Activated CD4-positive, alpha-beta memory T cell treated with anti-CD3 and anti-CD28 coated beads, Interleukin-2, amount 10 ng/mL, durations not matched to agents 7 days and 5 days (primary cell): ENCODE measurements at regions not wholly inside any gene's neighbourhood (a gene's known extent, or its start where the extent isn't known, plus 50 kb on each side); places are given as distances from the start of the nearest gene placed in this dataset.
"Not testable (repeated sequence)": the region's sequence is repeated elsewhere in the genome, so short reads cannot be mapped to it uniquely, and the experiment has no call there.

Source experiments
- CTCF ChIA-PET: fragments of 350-600 bp; sonication (Branson Sonifier 250); formaldehyde crosslinking; loops from one replicate; lab custom pipeline; 2021; ENCODE audit warnings: antibody characterized with exemption, inconsistent platforms; lab: Charles Lee
- POLR2A ChIA-PET: fragments of 350-600 bp; sonication (Branson Sonifier 250); formaldehyde crosslinking; loops from one replicate; lab custom pipeline; 2021; ENCODE audit warnings: antibody characterized with exemption; lab: Charles Lee
- DNase-seq: peaks from one replicate; pipeline ENCODE4 v3.0.0-alpha.2; 2020
- H3K27ac Mint-ChIP-seq: one replicate; pipeline ENCODE4 v1.8.0; 2021; ENCODE audit warnings: mild to moderate bottlenecking, mixed read lengths
- H3K27me3 Mint-ChIP-seq: one replicate; pipeline ENCODE4 v1.8.0; 2021; ENCODE audit warnings: mixed read lengths
- H3K36me3 Mint-ChIP-seq: one replicate; pipeline ENCODE4 v1.8.0; 2021; ENCODE audit warnings: low read depth, mixed read lengths
- H3K4me1 Mint-ChIP-seq: one replicate; pipeline ENCODE4 v1.8.0; 2021; ENCODE audit warnings: mixed read lengths
- H3K4me3 Mint-ChIP-seq: one replicate; pipeline ENCODE4 v1.8.0; 2021; ENCODE audit warnings: mild to moderate bottlenecking, mixed read lengths
- H3K9me3 Mint-ChIP-seq: one replicate; pipeline ENCODE4 v1.8.0; 2021; ENCODE audit warnings: mixed read lengths

DNA sequence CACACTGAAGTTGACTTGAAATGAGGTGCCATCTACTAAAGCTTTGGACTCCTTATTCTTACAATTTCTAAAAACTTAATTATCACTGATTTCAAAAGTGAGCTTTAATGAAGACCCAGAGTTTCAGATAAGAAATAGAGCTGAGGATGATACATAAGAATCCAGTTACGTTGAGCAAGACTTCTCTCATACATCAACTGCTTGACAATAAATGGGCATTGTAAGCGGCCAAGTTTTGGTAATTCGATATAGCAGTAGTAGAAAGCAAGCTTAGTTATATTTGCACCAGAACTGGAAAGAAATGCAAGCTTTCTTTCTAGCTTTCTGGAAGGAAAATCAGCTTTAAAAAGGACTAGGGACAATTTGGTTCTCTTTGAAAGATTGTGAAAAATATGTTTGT is 1359.6 kb downstream of the FSCB start:
- no peak for DNase-seq
- ChIA-PET CTCF (no interaction called here), POLR2A (no interaction called here)
- Mint-ChIP-seq H3K9me3 (peaks cover 3% of the 10 kb centered on the region), H3K27me3 (no peaks in the 10 kb centered on the region), H3K4me1 (no peaks in the 10 kb centered on the region), H3K4me3 (no peak overlapping the region), H3K27ac (no peak overlapping the region), H3K36me3 (no peaks in the 10 kb centered on the region)

- Mint-ChIP-seq H3K9me3 (no peaks in the 10 kb centered on the region), H3K4me1 (no peaks in the 10 kb centered on the region), H3K36me3 (no peaks in the 10 kb centered on the region), H3K27ac (no peak overlapping the region), H3K27me3 (no peaks in the 10 kb centered on the region), H3K4me3 (no peak overlapping the region)
- ChIA-PET CTCF (no interaction called here), POLR2A (no interaction called here)
- DNase-seq = no peak
Measured at GRCh38 chr14:43145361-43145760, 1361.7 kb downstream of the FSCB start.

DNA sequence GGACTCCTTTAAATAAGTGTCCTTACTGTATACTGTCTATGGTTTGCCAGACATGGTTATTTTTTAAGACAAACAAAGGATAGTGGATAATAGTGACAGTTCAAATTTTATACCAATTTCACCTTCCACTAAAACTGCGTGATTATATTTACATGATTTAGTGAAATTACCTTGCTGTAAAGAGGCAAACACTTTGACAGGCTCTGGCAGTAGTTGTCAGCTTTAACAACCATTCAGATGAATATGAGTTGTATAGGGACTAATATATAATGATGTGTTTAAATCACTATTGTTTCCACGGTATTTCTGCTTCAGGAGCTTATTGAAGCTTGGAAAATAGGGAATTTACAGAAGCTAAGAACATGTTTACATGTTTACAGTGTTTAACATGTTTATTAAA is 1364.0 kb downstream of the FSCB start:
- Mint-ChIP-seq H3K4me3 (no peak overlapping the region), H3K36me3 (no peaks in the 10 kb centered on the region), H3K27ac (no peak overlapping the region), H3K27me3 (no peaks in the 10 kb centered on the region), H3K9me3 (peaks cover 8% of the 10 kb centered on the region), H3K4me1 (no peaks in the 10 kb centered on the region)
- ChIA-PET POLR2A (no interaction called here), CTCF (no interaction called here)
- DNase-seq = no peak

GRCh38 chr14:43141636-43142191 is 1365.4 kb downstream of the FSCB start:
- no peaks in the 10 kb centered on the region for H3K4me1 Mint-ChIP-seq

GRCh38 chr14:43140453-43140852 is 1366.6 kb downstream of the FSCB start:
- H3K4me3 Mint-ChIP-seq = no peak overlapping the region
- no peaks in the 10 kb centered on the region for H3K4me1 Mint-ChIP-seq
- POLR2A ChIA-PET = no interaction called here
- H3K36me3 Mint-ChIP-seq = no peaks in the 10 kb centered on the region
- no peak overlapping the region for H3K27ac Mint-ChIP-seq
- CTCF ChIA-PET = no interaction called here
- H3K27me3 Mint-ChIP-seq = no peaks in the 10 kb centered on the region
- no peak for DNase-seq
- H3K9me3 Mint-ChIP-seq = peaks cover 14% of the 10 kb centered on the region

More at GRCh38 chr14:43141636-43142191, 1365.4 kb downstream of the FSCB start:
- Mint-ChIP-seq H3K27ac (no peak overlapping the region), H3K4me3 (no peak overlapping the region), H3K36me3 (no peaks in the 10 kb centered on the region), H3K9me3 (peaks cover 11% of the 10 kb centered on the region), H3K27me3 (no peaks in the 10 kb centered on the region)
- ChIA-PET POLR2A (no interaction called here), CTCF (no interaction called here)
- no peak for DNase-seq

- CTCF ChIA-PET = no interaction called here
- Mint-ChIP-seq H3K27me3 (no peaks in the 10 kb centered on the region), H3K4me3 (no peak overlapping the region)
Measured at GRCh38 chr14:43135877-43136411, 1371.1 kb downstream of the FSCB start.

DNA sequence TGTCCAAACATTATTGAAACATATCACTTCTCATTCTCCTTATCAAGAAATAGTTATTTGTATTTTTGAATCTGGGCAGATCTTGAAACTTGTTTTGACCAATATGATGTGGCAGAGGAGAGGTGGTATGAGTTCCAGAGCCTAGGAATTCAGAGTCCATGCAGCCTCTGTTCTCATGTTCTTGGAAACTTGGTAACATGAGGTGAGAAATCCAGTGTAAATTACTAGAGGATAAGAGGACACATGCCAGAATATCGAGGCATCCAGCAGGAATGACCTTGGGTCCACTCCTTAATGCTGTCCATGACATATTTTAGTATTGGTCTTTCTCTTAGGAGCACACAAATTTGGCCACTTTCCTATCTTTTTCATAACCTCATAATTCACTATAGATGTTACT is 1374.6 kb downstream of the FSCB start:
- POLR2A ChIA-PET = no interaction called here
- Mint-ChIP-seq H3K27me3 (no peaks in the 10 kb centered on the region), H3K27ac (no peak overlapping the region), H3K4me3 (no peak overlapping the region), H3K9me3 (peaks cover 17% of the 10 kb centered on the region), H3K4me1 (no peaks in the 10 kb centered on the region), H3K36me3 (no peaks in the 10 kb centered on the region)
- DNase-seq = no peak
- CTCF ChIA-PET = no interaction called here

More at GRCh38 chr14:43135877-43136411, 1371.1 kb downstream of the FSCB start:
- no peaks in the 10 kb centered on the region for H3K36me3 Mint-ChIP-seq
- POLR2A ChIA-PET = no interaction called here
- no peaks in the 10 kb centered on the region for H3K4me1 Mint-ChIP-seq
- no peak overlapping the region for H3K27ac Mint-ChIP-seq
- no peak for DNase-seq
- H3K9me3 Mint-ChIP-seq = peaks cover 24% of the 10 kb centered on the region

DNA sequence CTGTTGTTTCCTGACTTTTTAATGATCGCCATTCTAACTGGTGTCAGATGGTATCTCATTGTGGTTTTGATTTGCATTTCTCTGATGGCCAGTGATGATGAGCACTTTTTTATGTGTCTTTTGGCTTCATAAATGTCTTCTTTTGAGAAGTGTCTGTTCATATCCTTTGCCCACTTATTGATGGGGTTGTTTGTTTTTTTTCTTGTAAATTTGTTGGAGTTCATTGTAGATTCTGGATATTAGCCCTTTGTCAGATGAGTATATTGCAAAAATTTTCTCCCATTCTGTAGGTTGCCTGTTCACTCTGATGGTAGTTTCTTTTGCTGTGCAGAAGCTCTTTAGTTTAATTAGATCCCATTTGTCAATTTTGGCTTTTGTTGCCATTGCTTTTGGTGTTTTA is 1378.7 kb downstream of the FSCB start:
- DNase-seq, H3K9me3 Mint-ChIP-seq, H3K36me3 Mint-ChIP-seq, H3K4me1 Mint-ChIP-seq, H3K4me3 Mint-ChIP-seq, POLR2A ChIA-PET, H3K27me3 Mint-ChIP-seq, CTCF ChIA-PET, H3K27ac Mint-ChIP-seq: not testable (repeated sequence)

- H3K27ac Mint-ChIP-seq, POLR2A ChIA-PET, CTCF ChIA-PET, H3K36me3 Mint-ChIP-seq, H3K27me3 Mint-ChIP-seq, H3K4me3 Mint-ChIP-seq, H3K9me3 Mint-ChIP-seq, H3K4me1 Mint-ChIP-seq, DNase-seq: not testable (repeated sequence)
Measured at GRCh38 chr14:43127874-43128273, 1379.2 kb downstream of the FSCB start.

- no peak overlapping the region for H3K27ac Mint-ChIP-seq
- no peak overlapping the region for H3K4me3 Mint-ChIP-seq
- H3K27me3 Mint-ChIP-seq = no peaks in the 10 kb centered on the region
- POLR2A ChIA-PET = no interaction called here
- no peaks in the 10 kb centered on the region for H3K36me3 Mint-ChIP-seq
- CTCF ChIA-PET = no interaction called here
- peaks cover 9% of the 10 kb centered on the region for H3K9me3 Mint-ChIP-seq
- DNase-seq = no peak
- no peaks in the 10 kb centered on the region for H3K4me1 Mint-ChIP-seq
Measured at GRCh38 chr14:43123544-43123943, 1383.5 kb downstream of the FSCB start.

- ChIA-PET POLR2A (no interaction called here), CTCF (no interaction called here)
- H3K4me3 Mint-ChIP-seq = no peak overlapping the region
- no peak overlapping the region for H3K27ac Mint-ChIP-seq
- H3K36me3 Mint-ChIP-seq = no peaks in the 10 kb centered on the region
- H3K27me3 Mint-ChIP-seq = no peaks in the 10 kb centered on the region
- DNase-seq = no peak
- H3K9me3 Mint-ChIP-seq = peaks cover 9% of the 10 kb centered on the region
- no peaks in the 10 kb centered on the region for H3K4me1 Mint-ChIP-seq
Measured at GRCh38 chr14:43119672-43120071, 1387.4 kb downstream of the FSCB start.

DNA sequence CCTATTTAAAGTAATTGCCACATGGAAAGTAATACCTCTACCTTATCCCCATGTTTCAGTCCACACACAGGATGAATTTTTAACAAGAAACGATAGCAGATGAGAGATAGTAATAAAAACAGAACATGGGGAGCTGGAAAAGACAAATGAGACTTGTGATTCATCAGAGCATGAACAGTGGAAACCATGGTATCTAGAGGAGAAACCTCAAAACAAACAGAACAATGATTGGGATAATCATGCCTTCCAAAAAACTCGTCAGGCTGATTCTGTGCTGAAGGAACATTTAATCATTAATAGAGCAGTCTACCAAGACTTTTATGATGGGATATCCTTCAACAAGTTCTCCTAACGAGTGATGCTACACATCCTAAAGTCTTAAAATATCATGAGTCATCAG is 1390.7 kb downstream of the FSCB start:
- no peaks in the 10 kb centered on the region for H3K4me1 Mint-ChIP-seq
- peaks cover 9% of the 10 kb centered on the region for H3K9me3 Mint-ChIP-seq
- no peak overlapping the region for H3K4me3 Mint-ChIP-seq
- H3K27me3 Mint-ChIP-seq = no peaks in the 10 kb centered on the region
- ChIA-PET CTCF (no interaction called here), POLR2A (no interaction called here)
- H3K27ac Mint-ChIP-seq = no peak overlapping the region
- no peaks in the 10 kb centered on the region for H3K36me3 Mint-ChIP-seq
- no peak for DNase-seq

- no peak for DNase-seq
- H3K27ac Mint-ChIP-seq = no peak overlapping the region
- ChIA-PET POLR2A (no interaction called here), CTCF (no interaction called here)
- no peaks in the 10 kb centered on the region for H3K36me3 Mint-ChIP-seq
- no peaks in the 10 kb centered on the region for H3K27me3 Mint-ChIP-seq
- H3K9me3 Mint-ChIP-seq = peaks cover 2% of the 10 kb centered on the region
- H3K4me1 Mint-ChIP-seq = no peaks in the 10 kb centered on the region
- H3K4me3 Mint-ChIP-seq = no peak overlapping the region
Measured at GRCh38 chr14:43105305-43105704, 1401.8 kb downstream of the FSCB start.

- Mint-ChIP-seq H3K36me3 (no peaks in the 10 kb centered on the region), H3K27me3 (no peaks in the 10 kb centered on the region), H3K4me1 (no peaks in the 10 kb centered on the region), H3K9me3 (peaks cover 4% of the 10 kb centered on the region), H3K4me3 (no peak overlapping the region), H3K27ac (no peak overlapping the region)
- ChIA-PET POLR2A (no interaction called here), CTCF (no interaction called here)
- no peak for DNase-seq
Measured at GRCh38 chr14:43090380-43090779, 1416.7 kb downstream of the FSCB start.
